Keratinocyte (primary cell): ENCODE measurements at regions not wholly inside any gene's neighbourhood (a gene's known extent, or its start where the extent isn't known, plus 50 kb on each side); places are given as distances from the start of the nearest gene placed in this dataset.

Experiments
- EZH2 ChIP-seq: IDR thresholded peaks from one replicate; pipeline ENCODE4 v1.6.1; 2012; ENCODE audit warnings: inconsistent platforms, mild to moderate bottlenecking, low read length, moderate library complexity
- TF ChIP-seq, protein P1 (sequence below), 3 experiments: IDR thresholded peaks in 1 of 3; conservative IDR thresholded peaks in 1 of 3; optimal IDR thresholded peaks in 1 of 3; 2 replicates in 2 of 3; 3 replicates in 1 of 3; pipeline versions ENCODE3 to v1.5.1; 2011; ENCODE audit warnings: low read length in 3 of 3, mild to moderate bottlenecking in 3 of 3, moderate library complexity in 2 of 3, control low read depth in 1 of 3, inconsistent platforms in 1 of 3; ENCODE audit not compliant: insufficient read depth in 2 of 3; ENCODE audit errors: extremely low read depth in 1 of 3

GRCh38 chr5:125014202-125014601, 267.8 kb upstream of the ZNF608 start:
- TF ChIP-seq, protein P1, sequence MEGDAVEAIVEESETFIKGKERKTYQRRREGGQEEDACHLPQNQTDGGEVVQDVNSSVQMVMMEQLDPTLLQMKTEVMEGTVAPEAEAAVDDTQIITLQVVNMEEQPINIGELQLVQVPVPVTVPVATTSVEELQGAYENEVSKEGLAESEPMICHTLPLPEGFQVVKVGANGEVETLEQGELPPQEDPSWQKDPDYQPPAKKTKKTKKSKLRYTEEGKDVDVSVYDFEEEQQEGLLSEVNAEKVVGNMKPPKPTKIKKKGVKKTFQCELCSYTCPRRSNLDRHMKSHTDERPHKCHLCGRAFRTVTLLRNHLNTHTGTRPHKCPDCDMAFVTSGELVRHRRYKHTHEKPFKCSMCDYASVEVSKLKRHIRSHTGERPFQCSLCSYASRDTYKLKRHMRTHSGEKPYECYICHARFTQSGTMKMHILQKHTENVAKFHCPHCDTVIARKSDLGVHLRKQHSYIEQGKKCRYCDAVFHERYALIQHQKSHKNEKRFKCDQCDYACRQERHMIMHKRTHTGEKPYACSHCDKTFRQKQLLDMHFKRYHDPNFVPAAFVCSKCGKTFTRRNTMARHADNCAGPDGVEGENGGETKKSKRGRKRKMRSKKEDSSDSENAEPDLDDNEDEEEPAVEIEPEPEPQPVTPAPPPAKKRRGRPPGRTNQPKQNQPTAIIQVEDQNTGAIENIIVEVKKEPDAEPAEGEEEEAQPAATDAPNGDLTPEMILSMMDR (optimal IDR thresholded peaks at IDR 0.05 in 1 of 3, IDR thresholded peaks at IDR 0.05 in 1 of 3, conservative IDR thresholded peaks at IDR 0.05 in 1 of 3; ENCODE audit: extremely low read depth in 1 of 3, insufficient read depth in 2 of 3, low read length in 3 of 3): no peak
- TF ChIP-seq EZH2: no peak
